HG02840 (cell line): ENCODE measurements at regions not wholly inside any gene's neighbourhood (a gene's known extent, or its start where the extent isn't known, plus 50 kb on each side); places are given as distances from the start of the nearest gene placed in this dataset.
"Not testable (repeated sequence)": the region's sequence is repeated elsewhere in the genome, so short reads cannot be mapped to it uniquely, and the experiment has no call there.

Experiments used
- ATAC-seq: cut with Tn5 transposase; IDR thresholded peaks from one replicate; pipeline ENCODE4 v1.9.1; 2021; ENCODE audit warnings: mild to moderate bottlenecking, moderate library complexity, moderate number of reproducible peaks; ENCODE audit not compliant: unreplicated experiment, low FRiP score

DNA sequence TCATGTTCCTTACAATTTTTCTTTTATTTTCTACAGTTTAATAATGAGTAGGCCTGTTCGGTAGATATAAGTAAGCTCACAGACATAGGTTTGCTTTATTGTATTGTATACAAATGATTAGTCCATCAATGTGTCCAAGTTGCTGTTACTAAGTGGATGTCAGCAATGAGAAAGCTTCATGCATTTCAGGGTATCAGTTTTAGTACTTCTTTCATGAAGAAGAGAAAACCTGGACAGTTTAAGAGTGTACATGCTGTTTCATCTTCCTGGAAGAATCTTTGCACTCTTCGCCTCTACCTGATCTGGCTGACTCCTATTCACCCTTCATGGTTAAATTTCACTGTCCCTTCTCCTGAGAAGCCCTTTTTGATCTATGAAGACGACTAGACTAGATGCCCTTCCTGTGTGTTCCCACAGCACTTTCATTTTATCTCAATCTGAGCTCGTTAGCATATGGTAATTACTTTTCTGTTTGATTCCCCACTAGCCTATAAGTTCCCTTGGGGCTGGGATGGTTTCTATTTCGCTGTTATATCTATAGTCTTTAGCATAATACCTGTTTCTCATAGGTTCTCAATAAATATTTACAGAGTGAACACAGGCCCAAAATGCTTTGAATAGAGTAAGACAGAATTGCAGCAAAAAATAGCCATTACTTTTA, 70.7 kb downstream of the CETN3 start:
- peak; percentile 88 for ATAC-seq

DNA sequence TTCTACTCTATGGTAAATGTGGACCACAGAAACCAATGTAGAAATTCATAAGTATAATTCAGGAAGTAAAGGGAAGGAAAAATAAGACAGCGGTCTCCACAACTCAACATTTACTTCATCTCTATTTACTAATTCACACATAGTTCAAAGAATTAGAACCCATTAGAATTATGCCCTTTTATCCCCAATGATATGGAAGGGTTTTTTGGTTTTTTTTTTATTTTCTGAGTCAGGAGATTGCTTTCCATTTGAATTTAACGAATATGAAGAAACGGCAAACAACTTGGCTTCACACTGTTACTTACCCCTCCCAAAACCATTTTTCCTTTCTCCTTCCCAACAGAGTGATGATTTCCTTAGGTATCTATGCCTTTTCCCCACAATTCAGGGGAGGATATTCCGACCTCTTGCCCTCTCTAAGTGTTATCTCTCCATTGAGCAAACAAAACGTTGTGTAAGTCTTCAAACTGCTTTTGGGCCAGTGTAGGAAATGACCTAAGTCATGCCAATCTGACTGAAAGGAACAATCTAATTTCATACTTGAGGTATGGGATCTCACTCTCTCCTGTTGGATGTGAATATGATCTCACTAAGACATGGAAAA, 72.0 kb downstream of the CETN3 start:
- no peak for ATAC-seq

DNA sequence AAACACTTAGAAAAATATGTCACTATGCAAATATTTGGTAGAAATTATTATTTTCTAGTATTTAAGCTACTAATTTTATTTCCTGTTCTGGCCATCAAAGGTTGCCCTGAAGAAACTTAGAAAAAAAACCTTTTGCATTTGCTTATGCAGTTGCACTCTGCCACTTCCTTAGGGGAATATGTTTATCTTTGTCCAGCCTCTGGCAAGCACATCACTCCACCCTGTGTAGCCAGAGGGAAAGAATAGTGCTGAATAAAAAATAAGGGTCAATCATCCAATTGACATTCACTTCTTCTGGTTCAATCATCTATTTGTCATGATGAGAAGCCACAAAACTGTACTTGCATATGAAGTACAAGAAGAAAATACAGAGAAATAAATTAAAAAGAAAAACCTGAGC, 72.8 kb downstream of the CETN3 start:
- no peak for ATAC-seq

DNA sequence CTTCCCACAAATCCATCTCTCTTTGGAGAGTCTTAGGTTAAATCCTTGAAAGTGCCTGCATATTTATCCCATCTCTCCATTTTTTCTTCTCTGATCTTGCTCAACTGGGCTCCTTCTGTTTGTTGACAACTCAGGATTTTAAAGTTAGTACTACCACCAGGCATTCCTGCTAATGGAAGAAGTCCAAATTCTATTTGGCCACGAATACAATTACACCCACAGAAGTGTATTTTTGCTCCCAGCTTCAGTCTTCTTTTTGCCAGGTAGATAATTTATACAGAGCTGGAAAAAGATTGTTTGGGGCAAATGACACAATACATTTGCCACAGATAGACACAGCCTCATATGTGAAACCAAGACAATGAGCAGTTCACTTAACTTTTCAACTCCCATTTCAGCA, 74.8 kb downstream of the CETN3 start:
- ATAC-seq = no peak

DNA sequence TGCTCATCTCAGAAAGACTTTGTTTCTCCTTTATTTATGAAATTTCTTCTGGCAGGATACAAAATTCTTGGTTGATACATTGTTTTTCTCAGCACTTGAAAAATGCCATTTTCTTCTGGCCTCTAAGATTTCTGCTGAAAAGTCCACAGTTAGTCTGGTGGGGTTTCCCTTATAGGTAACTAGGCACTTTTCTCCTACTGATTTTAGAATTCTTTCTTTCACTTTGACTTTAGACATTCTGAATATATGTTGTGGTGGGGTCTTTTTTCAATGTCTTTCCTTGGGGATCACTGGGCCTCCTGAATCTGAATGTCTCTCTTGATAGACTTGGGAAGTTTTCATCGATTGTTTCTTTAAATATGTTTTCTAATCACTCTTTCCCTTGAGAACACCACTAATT, 79.6 kb downstream of the CETN3 start:
- no peak for ATAC-seq

DNA sequence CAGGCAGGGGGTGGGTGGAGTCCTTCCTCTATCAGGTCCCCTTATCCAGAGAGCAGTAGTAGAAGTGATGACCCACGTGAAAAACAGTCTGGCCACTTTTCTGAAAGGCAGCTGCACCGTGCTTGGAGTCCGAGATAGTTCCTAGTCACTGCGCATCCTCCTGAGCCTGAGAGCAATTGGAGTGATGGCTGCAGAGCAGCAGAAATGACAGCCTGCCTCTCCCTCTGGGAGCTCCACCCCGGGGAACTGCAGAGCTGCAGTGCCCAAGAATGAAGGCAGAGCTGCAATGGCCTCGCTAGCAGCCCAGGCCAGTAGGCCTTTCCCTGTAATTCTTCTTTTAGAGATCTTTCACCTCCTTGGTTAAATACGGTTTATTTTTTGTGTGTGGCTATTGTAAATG, 82.6 kb downstream of the CETN3 start:
- no peak for ATAC-seq

DNA sequence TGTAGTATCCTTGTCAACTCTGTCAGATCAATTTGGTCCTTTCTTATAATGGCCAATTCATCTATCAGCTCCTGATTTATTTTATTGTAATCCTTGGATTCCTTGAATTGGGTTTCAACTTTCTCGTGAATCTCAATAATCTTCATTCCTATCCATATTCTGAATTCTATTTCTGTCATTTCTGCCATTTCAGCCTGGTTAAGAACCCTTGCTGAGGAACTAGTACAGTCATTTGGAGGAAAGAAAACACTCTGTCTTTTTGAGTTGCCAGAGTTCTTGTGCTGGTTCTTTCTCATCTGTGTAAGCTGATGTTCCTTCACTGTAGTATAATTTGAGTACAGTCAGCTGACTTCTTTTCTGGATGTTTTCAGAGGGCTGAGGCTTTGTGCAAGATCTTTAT, 84.5 kb downstream of the CETN3 start:
- no peak for ATAC-seq

DNA sequence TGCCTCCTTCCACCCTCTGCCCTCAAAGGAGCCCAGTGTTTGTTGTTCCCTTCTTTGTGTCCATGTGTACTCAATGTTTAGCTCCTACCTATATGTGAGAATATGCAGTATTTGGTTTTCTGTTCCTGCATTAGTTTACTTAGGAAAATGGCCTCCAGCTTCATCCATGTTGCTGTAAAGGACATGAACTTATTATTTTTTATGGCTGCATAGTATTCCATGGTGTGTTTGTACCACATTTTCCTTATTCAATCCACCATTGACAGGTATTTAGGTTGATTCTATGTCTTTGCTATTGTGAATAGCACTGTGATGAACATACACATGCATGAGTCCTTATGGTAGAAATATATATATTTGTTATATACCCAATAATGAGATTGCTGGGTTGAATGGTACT, 89.2 kb downstream of the CETN3 start:
- not testable (repeated sequence) for ATAC-seq

DNA sequence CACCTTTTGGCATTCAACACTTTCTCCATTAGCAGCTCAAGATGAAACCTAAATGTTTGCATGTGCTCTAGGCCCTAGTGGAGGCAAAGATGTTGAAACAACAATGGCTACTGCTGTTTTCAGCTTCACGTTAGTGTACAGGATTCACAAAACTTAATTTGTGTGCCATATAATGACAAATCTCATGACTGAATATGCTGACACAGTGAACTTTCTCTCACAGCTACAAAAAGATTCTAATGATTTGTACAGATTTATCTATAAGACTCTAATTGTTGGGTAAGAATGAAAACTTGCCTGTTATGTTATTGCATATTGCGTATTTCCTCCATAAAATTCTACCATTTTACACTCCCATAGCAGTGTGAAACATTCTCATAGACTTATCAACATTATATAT, 97.5 kb downstream of the CETN3 start:
- no peak for ATAC-seq

DNA sequence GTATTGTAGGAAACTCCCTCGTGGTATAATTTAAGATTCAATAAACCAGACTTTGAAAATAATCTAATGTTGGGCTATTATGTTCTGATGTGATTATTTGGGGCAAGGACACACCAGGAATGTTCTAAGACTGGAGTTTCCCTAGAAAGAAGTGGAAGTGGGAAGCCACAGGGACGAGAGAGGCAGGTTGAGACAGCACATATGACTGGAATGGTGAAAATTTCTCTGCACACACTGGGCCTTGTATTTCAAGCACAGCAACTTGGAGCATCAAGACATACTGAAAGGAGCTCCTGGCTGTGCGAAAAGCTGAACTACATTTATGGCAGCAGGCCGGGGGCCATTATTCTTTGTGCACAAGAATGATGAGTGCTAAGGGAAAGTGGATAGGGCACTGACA, 98.2 kb downstream of the CETN3 start:
- ATAC-seq = no peak

DNA sequence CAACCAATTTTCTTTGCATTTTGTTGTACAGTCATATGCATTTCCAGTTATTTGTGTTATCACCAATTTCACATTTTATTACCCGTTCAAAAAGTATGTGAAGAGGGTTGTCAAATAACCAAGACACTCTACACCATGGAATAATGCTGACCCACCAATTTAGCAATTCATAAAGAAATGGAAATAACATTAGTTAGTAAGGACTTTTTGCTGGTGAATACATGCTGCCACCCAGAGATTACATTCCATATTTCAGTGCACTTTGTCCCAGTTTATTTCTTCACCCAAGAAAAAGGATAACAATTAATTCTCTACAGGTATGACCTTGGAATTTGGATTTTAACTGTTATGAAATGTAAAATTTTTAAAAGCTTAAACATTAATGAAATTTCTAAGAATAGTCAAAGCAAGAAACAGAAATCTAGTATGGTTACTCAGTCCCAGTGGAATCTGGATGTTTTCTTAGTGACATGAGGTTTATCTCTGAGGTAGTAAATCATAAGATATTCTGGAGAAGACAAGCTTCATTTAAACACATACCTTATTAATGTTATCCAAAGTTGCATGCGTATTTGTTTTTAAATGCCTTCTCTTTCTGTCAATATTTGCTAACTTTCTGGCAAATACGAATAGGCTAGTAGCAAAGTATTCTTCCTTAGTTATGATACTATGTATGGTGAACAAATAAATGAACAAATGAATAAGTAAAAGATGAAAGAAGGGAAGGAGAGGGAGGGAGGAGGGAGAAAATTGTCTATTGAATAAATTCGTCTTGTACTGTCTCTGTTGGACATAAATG, 100.6 kb downstream of the CETN3 start:
- ATAC-seq = no peak

DNA sequence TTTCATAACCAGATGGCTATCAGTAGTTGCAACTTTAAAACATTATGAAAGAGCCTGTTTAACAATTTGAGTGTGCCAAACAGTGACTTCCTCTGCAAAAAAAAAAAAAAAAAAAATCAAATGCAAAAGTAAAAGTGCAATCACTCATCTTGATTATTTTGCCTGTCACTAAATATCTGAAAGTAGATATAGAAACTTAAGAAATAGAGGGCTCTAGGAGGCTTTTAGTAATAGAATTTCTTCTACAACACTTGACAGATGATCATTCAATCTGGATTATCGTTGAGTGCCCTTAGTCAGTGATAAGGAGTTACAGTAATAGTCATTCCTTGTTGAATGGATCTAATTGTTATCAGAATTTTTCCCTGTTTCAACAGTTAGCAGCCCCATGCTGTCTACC, 101.8 kb downstream of the CETN3 start:
- no peak for ATAC-seq

DNA sequence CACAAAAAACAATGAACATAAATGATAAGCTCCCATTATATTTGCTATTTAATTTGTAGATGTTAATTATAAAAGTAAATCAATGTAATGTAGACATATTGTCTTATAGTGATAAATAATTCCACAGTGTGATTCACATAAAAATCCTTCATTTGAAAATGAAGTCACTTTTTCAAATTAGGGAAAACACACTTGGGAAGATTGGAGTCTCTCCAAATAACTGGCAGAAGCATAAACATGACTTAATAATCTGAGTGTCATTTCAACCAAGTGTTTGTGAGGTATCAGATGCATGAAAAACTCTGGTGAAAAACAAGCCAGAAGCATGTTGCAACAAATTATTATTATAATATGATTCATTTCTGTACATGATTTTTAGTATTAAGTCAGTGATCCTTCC, 102.2 kb downstream of the CETN3 start:
- ATAC-seq = no peak

DNA sequence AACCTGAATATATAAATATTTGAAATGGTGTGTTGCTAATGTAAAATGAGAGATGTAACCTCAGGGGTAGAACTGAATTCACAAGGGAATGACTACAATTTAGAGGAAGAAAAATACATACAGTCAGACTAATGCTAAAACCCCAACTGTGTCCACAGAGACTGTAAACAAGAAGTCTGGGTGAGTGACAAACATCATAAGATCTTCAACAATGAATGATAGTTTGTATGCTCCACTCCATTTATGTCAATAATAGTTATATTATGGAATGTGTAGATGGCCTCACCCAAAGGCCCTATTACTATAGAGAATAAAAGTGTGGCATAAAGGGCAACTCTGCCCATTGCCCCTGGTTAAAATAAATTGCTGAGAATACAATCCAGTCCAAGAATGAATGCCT, 102.9 kb downstream of the CETN3 start:
- ATAC-seq = no peak

DNA sequence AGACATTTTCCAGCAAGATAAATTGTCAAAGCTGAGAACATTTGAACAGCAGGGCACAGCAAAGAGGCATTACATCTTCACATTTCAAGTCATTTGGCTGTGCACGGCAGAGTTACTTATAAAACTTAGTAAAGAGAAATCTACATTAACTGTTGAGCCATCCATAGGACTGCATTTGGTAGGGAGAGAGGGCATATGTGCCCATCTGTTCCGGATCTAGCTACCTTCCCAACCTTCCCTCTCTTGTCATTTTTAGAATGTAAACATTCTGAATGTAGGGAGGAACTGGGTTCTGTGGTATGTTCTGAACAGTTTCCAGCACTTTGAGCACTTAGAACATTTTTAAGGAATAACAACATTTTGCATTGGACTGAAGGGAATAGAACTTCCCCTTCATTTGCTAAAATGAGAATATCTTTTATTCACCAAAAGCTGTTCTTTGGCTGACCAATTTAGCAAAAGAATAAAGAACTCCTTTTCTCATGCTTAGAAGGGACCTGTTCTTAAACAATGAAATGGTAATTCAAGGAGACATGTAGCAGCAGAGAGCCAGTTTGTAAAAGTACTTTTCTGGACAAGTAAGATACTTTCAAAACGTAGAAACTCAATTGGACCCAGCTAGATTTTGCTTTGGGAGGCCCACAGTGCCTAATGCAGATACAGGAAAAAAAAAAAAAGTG, 104.4 kb downstream of the CETN3 start:
- ATAC-seq = no peak

DNA sequence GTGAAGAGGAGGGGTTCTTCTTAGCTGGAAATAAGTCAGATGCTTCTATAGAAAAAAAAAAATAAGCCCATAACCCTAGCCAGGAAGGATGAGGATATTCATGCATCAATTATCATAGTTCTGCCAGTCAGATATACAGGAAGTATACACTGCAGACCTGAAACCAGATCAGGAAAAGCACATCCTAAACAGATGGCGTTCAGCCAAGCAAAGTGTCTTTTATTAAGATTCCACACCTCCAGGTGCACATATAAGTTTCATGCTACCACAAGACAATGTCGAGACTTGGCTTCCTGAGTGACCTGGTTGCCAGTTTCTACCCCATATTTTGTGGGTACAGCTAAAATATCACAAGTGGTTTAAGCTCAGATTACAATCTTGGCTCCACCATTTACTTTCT, 108.3 kb downstream of the CETN3 start:
- ATAC-seq = no peak

DNA sequence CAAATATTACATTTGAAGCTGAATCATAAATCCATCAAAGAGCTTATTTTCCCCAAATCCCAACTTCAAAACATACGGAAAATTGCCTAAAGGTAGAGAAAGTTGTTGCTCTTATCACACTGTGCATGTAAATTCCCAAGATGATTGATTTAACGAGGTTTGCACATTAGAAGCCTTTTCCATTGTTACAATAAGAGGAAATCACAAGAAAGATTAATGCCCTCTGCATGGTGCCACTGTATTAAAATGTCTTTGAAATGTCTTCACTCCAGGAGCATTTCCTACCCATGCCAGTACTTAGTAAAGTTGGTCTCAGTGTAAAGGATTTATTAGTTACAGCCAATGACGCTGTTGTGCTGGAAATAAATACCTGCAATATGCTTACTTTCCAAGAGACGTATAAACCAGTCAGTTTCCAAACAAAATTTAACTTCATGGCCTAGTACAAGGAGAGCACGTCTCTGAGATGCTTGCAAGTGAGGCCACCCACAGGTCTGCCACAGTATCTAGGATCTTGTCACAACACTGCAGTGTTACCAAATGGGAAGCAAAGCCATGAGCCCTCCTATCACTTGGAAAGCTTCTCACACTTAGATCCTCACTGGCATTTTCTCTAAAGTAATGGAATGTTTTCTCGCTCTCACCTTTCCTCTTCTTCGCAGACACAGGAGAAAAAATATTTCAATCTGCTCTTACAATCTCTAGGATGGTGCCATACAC, 112.4 kb downstream of the CETN3 start:
- no peak for ATAC-seq

DNA sequence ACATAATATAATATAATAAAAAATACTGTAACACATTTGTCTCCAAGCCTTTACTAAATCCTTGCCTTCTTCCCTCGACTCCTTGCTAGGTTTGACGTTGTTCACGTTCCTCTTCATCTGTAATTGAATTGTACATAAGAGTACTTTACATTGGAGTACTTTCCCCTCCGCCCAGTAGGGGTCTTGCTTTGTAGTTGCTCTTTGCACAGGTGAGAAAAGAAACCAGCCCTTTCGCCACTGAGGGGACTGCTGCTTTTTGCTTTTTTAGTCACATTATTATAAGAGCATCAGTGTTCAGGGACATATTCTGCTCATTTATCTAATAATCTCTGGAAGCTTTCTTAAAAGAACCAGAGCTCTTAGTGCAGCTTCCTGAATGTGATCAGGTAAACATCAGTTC, 115.0 kb downstream of the CETN3 start:
- ATAC-seq = no peak

DNA sequence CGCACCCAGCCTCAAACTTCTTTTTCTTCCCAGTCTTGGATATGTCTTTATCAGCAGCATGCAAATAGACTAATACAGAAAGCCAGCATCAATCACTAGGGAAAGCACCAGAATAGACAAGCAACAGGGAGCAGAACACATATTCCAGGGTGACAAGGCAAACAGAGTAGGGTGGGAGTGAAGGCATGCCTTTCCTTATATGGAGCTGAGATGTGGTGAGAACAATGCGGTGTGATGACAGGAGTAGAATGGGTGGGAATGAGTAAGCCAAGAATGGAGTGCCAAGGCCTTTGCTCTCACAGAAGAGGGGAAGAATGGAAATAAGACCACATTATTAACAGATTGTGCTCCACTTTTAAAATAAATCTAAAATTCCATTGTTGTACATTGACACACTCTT, 115.6 kb downstream of the CETN3 start:
- no peak for ATAC-seq

DNA sequence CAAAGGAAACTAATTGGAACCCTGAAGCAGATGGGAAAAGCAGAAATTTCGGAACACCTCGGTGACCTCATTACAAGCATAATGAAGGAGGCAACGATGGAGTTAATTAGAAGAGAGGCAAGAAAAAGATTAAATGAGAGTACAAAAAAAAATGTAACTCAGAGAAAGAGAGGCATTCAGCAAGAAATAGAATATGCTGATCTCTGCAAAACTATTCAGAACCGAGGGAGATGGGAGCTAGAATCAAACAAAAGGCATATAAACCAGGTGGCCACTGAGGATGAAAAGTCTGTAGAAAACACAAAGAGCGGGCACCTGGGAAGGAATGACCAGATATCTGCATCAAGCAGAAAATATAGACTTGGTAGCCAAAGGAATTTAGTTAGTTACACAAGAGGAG, 118.9 kb downstream of the CETN3 start:
- no peak for ATAC-seq

DNA sequence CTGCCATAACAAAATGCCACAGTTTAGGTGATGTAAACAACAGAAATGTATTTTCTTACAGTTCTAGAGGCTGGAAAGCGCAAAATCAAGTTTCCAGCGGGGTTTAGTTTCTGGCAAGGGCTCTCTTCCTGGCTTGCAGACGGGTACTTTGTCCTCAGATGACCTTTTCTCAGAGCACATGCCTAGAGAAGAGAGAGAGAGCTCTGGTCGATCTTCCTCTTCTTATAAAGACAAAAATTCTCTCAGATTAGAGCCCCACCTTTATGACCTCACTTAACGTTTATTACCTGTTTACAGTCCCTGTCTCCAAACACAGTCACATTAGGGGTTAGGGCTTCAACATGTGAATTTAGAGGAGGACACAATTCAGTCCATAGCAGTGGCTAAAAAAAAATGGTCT, 119.7 kb downstream of the CETN3 start:
- no peak for ATAC-seq
